ENCODE measurements at regions not wholly inside any gene's neighbourhood (a gene's known extent, or its start where the extent isn't known, plus 50 kb on each side); places are given as distances from the start of the nearest gene placed in this dataset.

- no peak for DNase-seq (ENCODE audit: low read depth in 2 of 2)
Observed at GRCh38 chr14:100955201-100955600, 51.7 kb upstream of the RTL1 start.

- no peak for DNase-seq (ENCODE audit: low read depth in 2 of 2)
Observed at GRCh38 chr14:100962494-100962893, 59.0 kb upstream of the RTL1 start.

GRCh38 chr14:100965296-100965695, 61.8 kb upstream of the RTL1 start:
- no peak for DNase-seq (ENCODE audit: low read depth in 2 of 2)

GRCh38 chr14:100967178-100967577, 63.7 kb upstream of the RTL1 start:
- DNase-seq (ENCODE audit: low read depth in 2 of 2): no peak

GRCh38 chr14:100967930-100968329, 64.4 kb upstream of the RTL1 start:
- no peak for DNase-seq (ENCODE audit: low read depth in 2 of 2)

GRCh38 chr14:100972118-100972897, 68.8 kb upstream of the RTL1 start:
- no peak for DNase-seq (ENCODE audit: low read depth in 2 of 2)

GRCh38 chr14:100975671-100976070, 72.1 kb upstream of the RTL1 start:
- DNase-seq (ENCODE audit: low read depth in 2 of 2): no peak

GRCh38 chr14:100979079-100979478, 75.6 kb upstream of the RTL1 start:
- no peak for DNase-seq (ENCODE audit: low read depth in 2 of 2)

- DNase-seq (ENCODE audit: low read depth in 2 of 2): no peak
Observed at GRCh38 chr14:100979780-100980179, 76.3 kb upstream of the RTL1 start.

GRCh38 chr14:100980823-100981222, 77.3 kb upstream of the RTL1 start:
- no peak for DNase-seq (ENCODE audit: low read depth in 2 of 2)

GRCh38 chr14:100981809-100982208, 78.3 kb upstream of the RTL1 start:
- DNase-seq (ENCODE audit: low read depth in 2 of 2): no peak

GRCh38 chr14:100982353-100982752, 78.8 kb upstream of the RTL1 start:
- no peak for DNase-seq (ENCODE audit: low read depth in 2 of 2)

GRCh38 chr14:100982762-100983161, 79.2 kb upstream of the RTL1 start:
- DNase-seq (ENCODE audit: low read depth in 2 of 2): no peak

GRCh38 chr14:100983710-100984109, 80.2 kb upstream of the RTL1 start:
- DNase-seq (ENCODE audit: low read depth in 2 of 2): no peak

- no peak for DNase-seq (ENCODE audit: low read depth in 2 of 2)
Observed at GRCh38 chr14:100988011-100988410, 84.5 kb upstream of the RTL1 start.

GRCh38 chr14:100988411-100988900, 84.9 kb upstream of the RTL1 start:
- no peak for DNase-seq (ENCODE audit: low read depth in 2 of 2)

GRCh38 chr14:100988956-100989355, 85.4 kb upstream of the RTL1 start:
- no peak for DNase-seq (ENCODE audit: low read depth in 2 of 2)

GRCh38 chr14:100989924-100990323, 86.4 kb upstream of the RTL1 start:
- DNase-seq (ENCODE audit: low read depth in 2 of 2): no peak

GRCh38 chr14:100994082-100994481, 90.6 kb upstream of the RTL1 start:
- DNase-seq (ENCODE audit: low read depth in 2 of 2): no peak

- DNase-seq (ENCODE audit: low read depth in 2 of 2): no peak
Observed at GRCh38 chr14:100994756-100995330, 91.3 kb upstream of the RTL1 start.

- no peak for DNase-seq (ENCODE audit: low read depth in 2 of 2)
Observed at GRCh38 chr14:101000711-101001250, 97.3 kb upstream of the RTL1 start.

GRCh38 chr14:101001311-101002069, 98.0 kb upstream of the RTL1 start:
- DNase-seq (ENCODE audit: low read depth in 2 of 2): no peak

Measured in stimulated activated CD8-positive, alpha-beta memory T cell treated with anti-CD3 and anti-CD28 coated beads, Interleukin-2, amount 100 ng/mL, for 48 hours (primary cell).